SU-DHL-6 (cell line): ENCODE measurements at regions not wholly inside any gene's neighbourhood (a gene's known extent, or its start where the extent isn't known, plus 50 kb on each side); places are given as distances from the start of the nearest gene placed in this dataset.

Experiments used
- CTCF ChIP-seq: fragments of 200-600 bp; sonication (generic); IDR thresholded peaks from one replicate; pipeline ENCODE4 v1.5.1; 2017; ENCODE audit warnings: antibody characterized with exemption, mild to moderate bottlenecking, low read length, moderate library complexity; ENCODE audit not compliant: insufficient read depth, poor library complexity, severe bottlenecking
- EZH2phosphoT487 ChIP-seq: fragments of 200-600 bp; sonication (generic), shearing (Covaris generic); conservative IDR thresholded peaks from 2 replicates; pipeline ENCODE4 v1.6.1; 2018; ENCODE audit warnings: mild to moderate bottlenecking, antibody characterized with exemption, low read length, moderate library complexity, mixed read lengths

- TF ChIP-seq CTCF (no peak), EZH2phosphoT487 (no peak)
Measured at GRCh38 chrX:145682518-145683298, 134.9 kb upstream of the SLITRK2 start.
